ENCODE measurements at regions not wholly inside any gene's neighbourhood (a gene's known extent, or its start where the extent isn't known, plus 50 kb on each side); places are given as distances from the start of the nearest gene placed in this dataset.

DNA sequence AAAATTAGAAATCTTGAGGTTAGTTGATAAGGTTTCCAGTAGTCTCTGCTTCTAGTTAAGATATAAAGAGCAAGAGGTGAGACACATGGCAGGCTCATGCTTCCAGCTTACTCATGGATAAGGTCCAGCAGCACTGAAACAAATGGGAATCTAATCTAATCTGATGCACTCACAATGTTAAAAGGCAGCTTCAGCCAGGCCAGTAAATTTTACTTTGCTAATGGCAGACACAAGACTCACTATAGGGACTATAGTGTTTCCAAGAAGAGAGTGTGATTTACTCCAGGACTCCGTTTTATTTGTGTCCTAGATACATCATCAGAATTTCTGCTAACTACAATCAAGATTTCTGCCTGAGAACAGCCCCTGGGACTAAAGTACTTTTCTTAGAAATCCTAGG, 324.8 kb downstream of the SMOC2 start:
- TF ChIP-seq POLR2AphosphoS5 (IDR thresholded peaks at IDR 0.05; ENCODE audit: low read depth, low read length) (no peak), POLR2A (IDR thresholded peaks at IDR 0.05; ENCODE audit: low read depth, low read length) (no peak), TAF1 (IDR thresholded peaks at IDR 0.05; ENCODE audit: borderline replicate concordance, low read depth, low read length) (no peak)

Data from GM12892 (cell line).